ENCODE measurements at regions not wholly inside any gene's neighbourhood (a gene's known extent, or its start where the extent isn't known, plus 50 kb on each side); places are given as distances from the start of the nearest gene placed in this dataset.

DNA sequence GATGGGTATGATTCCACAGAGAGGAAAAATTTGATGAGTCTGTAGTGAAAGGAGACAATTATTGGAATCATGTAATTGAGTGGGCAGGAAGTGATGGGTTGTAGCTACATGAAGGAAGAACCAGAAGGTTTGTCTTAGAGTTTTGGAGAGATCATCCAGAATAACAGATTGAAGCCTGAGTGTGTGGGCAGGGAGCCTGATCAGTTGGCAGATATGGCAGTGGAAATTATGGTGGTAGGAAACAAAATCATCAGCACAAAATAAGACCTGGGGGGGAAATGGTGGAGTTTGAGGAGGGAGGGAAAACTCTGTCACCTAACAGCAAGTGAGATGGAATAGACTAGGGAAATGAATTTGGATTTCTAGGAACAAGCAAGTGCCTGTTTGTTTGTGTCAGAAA, 606.6 kb upstream of the MAP3K7 start:
- TF ChIP-seq, protein P1, sequence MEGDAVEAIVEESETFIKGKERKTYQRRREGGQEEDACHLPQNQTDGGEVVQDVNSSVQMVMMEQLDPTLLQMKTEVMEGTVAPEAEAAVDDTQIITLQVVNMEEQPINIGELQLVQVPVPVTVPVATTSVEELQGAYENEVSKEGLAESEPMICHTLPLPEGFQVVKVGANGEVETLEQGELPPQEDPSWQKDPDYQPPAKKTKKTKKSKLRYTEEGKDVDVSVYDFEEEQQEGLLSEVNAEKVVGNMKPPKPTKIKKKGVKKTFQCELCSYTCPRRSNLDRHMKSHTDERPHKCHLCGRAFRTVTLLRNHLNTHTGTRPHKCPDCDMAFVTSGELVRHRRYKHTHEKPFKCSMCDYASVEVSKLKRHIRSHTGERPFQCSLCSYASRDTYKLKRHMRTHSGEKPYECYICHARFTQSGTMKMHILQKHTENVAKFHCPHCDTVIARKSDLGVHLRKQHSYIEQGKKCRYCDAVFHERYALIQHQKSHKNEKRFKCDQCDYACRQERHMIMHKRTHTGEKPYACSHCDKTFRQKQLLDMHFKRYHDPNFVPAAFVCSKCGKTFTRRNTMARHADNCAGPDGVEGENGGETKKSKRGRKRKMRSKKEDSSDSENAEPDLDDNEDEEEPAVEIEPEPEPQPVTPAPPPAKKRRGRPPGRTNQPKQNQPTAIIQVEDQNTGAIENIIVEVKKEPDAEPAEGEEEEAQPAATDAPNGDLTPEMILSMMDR (IDR thresholded peaks at IDR 0.05): no peak
- TF ChIP-seq POLR2A (IDR thresholded peaks at IDR 0.05): no peak
- TF ChIP-seq POLR2AphosphoS5 (IDR thresholded peaks at IDR 0.05; ENCODE audit: insufficient read depth in 1 of 2, low read depth in 1 of 2): no peak
